HG02588 (cell line): ENCODE measurements at regions not wholly inside any gene's neighbourhood (a gene's known extent, or its start where the extent isn't known, plus 50 kb on each side); places are given as distances from the start of the nearest gene placed in this dataset.

Experiments
- ATAC-seq: cut with Tn5 transposase; IDR thresholded peaks from one replicate; pipeline ENCODE4 v1.9.1; 2021; ENCODE audit warnings: mild to moderate bottlenecking, moderate library complexity; ENCODE audit not compliant: unreplicated experiment

- ATAC-seq = no peak
Measured at GRCh38 chr12:102540815-102541385, 60.5 kb upstream of the IGF1 start.

DNA sequence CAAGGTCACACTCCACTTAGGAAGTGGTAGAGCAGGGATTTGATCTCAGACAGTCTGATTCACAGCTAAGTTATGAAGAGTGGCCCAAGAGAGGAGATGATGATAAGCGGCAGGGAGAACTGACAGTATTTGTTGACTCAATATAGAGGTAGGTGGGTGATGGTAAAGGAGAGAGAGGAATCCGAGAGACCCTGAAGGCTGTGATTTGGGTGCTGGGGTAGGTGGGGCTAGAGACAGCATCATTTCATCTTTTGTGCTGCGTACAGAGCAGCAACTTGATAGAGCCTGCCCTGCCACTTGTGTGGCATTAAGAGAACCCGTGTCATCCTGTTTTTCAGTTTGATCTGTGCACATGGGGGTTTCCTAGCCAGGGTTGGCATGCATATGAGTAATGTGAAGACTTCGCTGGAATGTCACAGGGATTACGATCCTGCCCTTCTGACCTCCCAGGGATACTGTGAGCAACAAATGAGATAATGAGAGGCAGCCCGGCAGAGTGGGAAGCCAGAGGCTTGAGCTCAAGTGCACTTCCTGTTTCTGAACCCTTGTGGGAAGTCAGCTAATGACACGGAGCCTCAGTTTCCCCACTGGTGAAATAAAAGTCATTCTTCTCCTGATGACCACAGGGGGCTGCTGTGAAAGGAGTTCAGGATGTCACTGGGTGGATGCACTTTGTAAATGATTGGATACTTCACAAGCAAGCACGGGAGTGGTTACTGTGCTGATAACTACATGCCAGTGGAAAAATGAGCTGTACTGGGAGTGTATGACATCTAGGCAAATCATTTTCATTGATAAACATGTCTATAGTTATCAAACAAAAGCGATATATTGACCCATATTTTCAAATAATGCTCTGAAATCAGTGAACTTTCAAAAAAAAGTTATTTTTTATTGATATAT, 59.5 kb upstream of the IGF1 start:
- no peak for ATAC-seq

DNA sequence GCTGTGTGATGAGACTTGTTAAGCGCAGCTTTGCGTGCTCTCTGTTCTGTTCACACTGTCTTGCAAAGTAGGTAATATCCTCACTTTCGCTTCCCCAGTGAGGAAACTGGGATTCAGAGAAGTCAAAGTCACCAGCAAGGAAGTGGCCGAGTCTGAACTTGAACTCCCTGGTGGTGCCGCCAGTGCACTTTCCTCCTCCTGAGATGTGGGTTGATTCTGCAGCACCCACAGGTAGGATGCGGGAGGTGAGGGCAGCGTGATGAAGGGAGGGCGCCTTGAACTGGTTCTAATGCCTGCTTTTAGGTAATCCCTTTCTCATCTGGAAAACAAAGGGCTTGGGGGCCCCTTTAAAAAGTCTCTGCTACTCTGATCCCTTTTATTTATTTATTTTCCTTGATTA, 54.9 kb upstream of the IGF1 start:
- ATAC-seq = no peak

DNA sequence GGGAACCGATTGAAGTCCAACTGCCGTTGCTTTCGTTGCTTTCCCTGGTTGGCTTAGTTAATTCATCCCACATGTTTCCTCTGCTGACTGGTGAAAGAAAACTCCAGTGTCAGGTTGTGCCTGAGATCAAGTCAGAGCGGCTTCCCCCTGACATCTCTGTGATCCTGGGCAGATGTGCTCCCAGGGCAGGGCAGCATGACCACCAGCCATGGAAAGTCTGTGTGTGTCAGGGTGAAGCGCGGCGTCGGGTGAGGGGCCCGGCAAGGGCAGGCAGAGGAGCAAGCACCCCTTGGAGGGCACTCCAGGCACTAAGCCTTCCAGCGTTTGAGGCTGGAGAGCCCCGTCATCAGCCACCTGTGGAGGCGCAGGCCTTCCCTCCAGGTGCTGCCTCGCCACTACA, 54.5 kb upstream of the IGF1 start:
- no peak for ATAC-seq

DNA sequence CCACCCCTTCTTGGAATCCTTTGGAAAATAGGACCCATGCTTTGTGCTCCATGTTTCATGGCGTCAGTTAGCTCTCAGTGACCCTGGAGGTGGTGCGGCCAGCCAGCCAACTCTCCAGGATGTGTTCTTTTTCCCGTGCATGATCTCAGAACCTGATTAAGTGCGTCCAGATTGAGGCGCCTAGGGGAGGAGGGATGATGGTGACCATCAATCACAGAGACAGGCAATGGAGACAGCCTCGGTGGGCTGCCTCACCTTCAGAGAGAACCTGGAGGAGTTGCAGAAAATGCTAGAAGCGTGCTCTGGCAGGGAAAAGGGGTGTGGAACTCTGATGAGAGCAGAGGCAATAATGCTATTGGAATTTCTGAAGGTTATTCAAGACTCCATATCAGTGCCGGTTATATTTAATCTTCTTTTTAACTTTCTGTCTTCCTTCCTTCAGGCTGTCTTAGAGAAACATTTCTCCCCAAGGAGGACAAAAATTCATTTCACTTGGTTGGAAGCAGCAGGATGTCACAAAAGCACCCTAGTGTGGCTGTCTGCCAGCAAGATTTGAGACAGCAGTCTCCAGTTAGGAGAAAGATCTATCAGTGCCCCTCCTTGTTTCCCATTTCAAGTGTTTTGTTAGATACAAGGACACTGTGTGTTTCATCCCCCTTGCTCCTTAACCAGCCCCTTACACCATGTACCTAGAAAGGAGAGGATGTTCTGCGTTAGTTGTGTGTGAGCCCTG, 53.3 kb upstream of the IGF1 start:
- ATAC-seq = no peak
